ENCODE measurements at regions not wholly inside any gene's neighbourhood (a gene's known extent, or its start where the extent isn't known, plus 50 kb on each side); places are given as distances from the start of the nearest gene placed in this dataset.

- TF ChIP-seq POLR2AphosphoS5 (IDR thresholded peaks at IDR 0.05; ENCODE audit: low read depth, low read length) (no peak), FOXP2 (optimal IDR thresholded peaks at IDR 0.05; ENCODE audit: borderline replicate concordance, extremely low read depth, extremely low read length, insufficient read depth) (no peak), REST (IDR thresholded peaks at IDR 0.05; ENCODE audit: insufficient read depth in 1 of 2, low read depth in 2 of 2, low read length in 2 of 2) (no peak), TAF1 (IDR thresholded peaks at IDR 0.05; ENCODE audit: borderline replicate concordance, insufficient read depth, low read length) (no peak), SIN3A (IDR thresholded peaks at IDR 0.05; ENCODE audit: borderline replicate concordance, insufficient read depth, low read length) (no peak)
These were observed 198.6 kb upstream of the BCL6 start for GRCh38 chr3:187943677-187944389.

DNA sequence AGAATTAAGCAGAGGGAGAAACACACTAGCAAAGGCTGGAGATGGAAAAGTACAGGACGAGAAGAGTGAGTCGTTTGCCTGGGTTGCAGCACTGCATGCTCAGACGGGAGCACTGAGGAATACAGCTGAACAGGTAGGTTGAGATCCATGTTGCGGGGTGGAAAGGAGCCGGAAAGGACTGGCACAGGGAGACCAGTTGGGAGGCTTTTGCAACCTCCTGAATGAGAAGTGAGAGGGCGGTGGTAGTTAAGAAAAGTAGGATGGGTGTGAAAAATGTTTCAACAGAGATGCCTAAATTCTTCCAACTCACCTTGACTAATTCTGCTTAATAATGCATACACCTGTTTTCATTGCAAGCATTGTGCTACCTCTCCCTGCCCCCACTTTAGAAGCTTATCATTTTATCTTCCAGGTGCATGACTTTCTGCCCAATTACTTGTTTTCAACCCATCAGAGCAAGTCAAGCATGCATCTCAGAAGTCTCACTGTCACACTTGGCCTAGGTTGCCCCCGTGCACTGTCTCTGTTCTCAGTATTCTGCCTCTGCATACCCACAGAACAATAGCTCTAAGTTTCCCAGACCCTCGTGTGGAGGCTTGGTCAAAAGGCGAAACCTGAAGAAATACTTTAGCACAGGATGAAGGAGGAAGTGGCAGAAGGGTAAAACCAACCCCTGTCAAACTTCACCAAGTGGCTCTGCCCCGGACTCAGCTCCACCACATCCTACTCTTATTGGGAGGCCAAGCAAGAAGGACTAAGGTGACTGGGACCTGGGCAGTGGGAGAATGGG, 199.3 kb upstream of the BCL6 start:
- no peak for TF ChIP-seq FOXP2 (optimal IDR thresholded peaks at IDR 0.05; ENCODE audit: borderline replicate concordance, extremely low read depth, extremely low read length, insufficient read depth)
- no peak for TF ChIP-seq TAF1 (IDR thresholded peaks at IDR 0.05; ENCODE audit: borderline replicate concordance, insufficient read depth, low read length)
- no peak for TF ChIP-seq REST (IDR thresholded peaks at IDR 0.05; ENCODE audit: insufficient read depth in 1 of 2, low read depth in 2 of 2, low read length in 2 of 2)
- TF ChIP-seq POLR2AphosphoS5 (IDR thresholded peaks at IDR 0.05; ENCODE audit: low read depth, low read length): no peak
- TF ChIP-seq SIN3A (IDR thresholded peaks at IDR 0.05; ENCODE audit: borderline replicate concordance, insufficient read depth, low read length): no peak

DNA sequence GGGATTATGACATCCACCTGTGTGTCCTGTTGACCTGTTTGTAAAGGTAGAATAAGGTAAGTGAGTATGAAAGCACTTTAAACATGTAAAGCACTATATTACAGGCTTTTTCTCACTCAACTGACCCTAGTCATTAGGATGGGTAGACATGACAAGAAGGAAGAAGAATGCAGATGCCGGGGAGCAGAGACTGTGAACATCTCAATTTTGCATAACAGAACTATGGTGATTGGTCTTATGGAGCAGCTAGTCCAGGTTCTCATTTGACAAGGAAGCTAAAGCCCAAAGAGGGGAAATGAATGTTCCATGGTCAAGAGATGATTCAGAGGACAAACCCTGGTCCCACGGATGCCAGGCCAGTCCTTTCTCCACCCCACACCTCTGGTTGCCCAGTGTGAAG, 200.1 kb upstream of the BCL6 start:
- no peak for TF ChIP-seq TAF1 (IDR thresholded peaks at IDR 0.05; ENCODE audit: borderline replicate concordance, insufficient read depth, low read length)
- no peak for TF ChIP-seq FOXP2 (optimal IDR thresholded peaks at IDR 0.05; ENCODE audit: borderline replicate concordance, extremely low read depth, extremely low read length, insufficient read depth)
- no peak for TF ChIP-seq SIN3A (IDR thresholded peaks at IDR 0.05; ENCODE audit: borderline replicate concordance, insufficient read depth, low read length)
- no peak for TF ChIP-seq REST (IDR thresholded peaks at IDR 0.05; ENCODE audit: insufficient read depth in 1 of 2, low read depth in 2 of 2, low read length in 2 of 2)
- TF ChIP-seq POLR2AphosphoS5 (IDR thresholded peaks at IDR 0.05; ENCODE audit: low read depth, low read length): no peak

DNA sequence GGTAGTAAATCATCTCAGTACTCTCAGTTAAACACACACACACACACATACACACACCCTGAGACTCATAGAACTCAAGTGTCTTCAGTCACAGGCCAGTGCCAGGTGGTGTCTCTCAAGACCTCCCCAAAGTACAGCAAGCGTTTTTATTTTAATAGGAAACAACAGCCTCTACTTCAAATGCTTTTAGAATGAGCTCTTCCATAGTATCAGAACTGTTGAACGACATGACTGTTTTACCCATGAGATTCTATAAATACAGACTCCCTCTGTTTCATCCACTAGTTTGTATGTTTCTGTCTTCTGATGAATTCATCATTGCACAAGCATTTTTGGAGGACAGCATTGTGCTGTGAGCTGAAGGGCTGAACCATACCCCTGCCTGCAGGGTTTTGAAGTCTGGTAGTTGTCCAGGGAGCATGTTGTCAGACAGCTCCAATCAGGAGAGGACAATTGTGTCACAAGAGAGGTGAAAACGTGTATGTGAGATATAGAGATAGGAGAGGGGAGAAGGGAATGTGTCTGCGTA, 201.0 kb upstream of the BCL6 start:
- TF ChIP-seq POLR2AphosphoS5 (IDR thresholded peaks at IDR 0.05; ENCODE audit: low read depth, low read length): no peak
- TF ChIP-seq FOXP2 (optimal IDR thresholded peaks at IDR 0.05; ENCODE audit: borderline replicate concordance, extremely low read depth, extremely low read length, insufficient read depth): no peak
- TF ChIP-seq SIN3A (IDR thresholded peaks at IDR 0.05; ENCODE audit: borderline replicate concordance, insufficient read depth, low read length): no peak
- no peak for TF ChIP-seq REST (IDR thresholded peaks at IDR 0.05; ENCODE audit: insufficient read depth in 1 of 2, low read depth in 2 of 2, low read length in 2 of 2)
- TF ChIP-seq TAF1 (IDR thresholded peaks at IDR 0.05; ENCODE audit: borderline replicate concordance, insufficient read depth, low read length): no peak

All from PFSK-1 (cell line).